ENCODE measurements at regions not wholly inside any gene's neighbourhood (a gene's known extent, or its start where the extent isn't known, plus 50 kb on each side); places are given as distances from the start of the nearest gene placed in this dataset.
"Not testable (repeated sequence)": the region's sequence is repeated elsewhere in the genome, so short reads cannot be mapped to it uniquely, and the experiment has no call there.

DNA sequence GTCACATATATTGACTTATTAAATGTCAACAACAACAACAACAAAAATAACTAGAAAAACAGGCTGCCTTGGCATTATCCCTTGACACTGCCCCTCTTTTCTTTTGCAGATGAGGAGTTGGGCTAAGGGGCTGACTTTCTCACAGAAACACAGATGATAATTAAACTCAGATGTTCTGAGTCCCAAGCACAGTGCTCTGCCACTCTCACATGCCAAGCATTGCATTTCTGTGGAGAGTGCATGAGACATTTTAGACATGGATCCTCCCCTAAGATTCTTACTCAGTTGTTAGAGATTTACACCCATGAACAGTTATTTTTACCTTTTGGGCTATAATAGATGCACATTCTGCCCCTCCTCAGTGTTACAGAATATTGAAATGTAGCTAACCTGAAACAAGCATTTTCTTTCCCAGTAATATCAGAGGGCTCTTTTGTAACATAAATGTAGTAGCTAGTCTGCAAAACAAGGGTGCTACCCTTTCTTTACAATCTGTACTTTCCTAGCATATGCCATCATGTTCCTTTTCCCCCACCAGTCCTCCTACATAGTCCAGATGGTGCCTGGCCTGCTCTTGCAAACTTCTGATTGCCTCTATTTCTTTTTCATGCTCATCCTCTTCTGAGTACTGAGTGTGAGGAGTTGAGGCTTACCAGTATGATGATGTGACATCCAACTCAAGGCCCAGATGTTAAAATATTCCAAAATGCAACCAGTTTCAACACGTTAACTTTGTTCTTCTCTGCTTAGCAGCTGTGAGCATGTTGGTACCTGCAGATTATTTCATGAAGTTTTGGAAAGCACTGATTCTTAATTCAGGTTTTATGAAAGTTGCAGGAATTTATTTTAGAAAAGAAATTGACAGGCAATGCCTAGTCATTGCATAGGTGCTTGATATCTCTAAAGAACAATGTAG, 125.0 kb upstream of the ATP2B1 start:
- no peak for DNase-seq

DNA sequence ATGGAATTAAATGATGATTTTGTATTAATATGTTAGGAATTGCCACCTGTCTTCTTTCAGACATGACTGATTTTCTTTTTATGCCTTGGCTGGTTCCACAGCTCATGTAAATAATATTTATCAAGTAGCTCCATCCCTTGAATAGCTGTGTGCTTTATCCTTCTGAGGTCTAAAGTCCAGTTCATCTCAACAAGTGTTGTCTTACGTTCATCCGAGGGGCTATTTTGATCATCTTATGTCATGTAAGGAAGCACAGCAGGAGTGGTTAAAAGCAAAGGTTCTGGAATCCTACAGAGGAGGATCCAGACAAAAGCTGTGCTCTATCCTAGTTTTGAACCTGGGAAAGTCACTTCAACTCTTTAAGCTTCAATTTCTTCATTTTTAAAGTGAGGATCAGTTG, 123.7 kb upstream of the ATP2B1 start:
- DNase-seq, result no peak

DNA sequence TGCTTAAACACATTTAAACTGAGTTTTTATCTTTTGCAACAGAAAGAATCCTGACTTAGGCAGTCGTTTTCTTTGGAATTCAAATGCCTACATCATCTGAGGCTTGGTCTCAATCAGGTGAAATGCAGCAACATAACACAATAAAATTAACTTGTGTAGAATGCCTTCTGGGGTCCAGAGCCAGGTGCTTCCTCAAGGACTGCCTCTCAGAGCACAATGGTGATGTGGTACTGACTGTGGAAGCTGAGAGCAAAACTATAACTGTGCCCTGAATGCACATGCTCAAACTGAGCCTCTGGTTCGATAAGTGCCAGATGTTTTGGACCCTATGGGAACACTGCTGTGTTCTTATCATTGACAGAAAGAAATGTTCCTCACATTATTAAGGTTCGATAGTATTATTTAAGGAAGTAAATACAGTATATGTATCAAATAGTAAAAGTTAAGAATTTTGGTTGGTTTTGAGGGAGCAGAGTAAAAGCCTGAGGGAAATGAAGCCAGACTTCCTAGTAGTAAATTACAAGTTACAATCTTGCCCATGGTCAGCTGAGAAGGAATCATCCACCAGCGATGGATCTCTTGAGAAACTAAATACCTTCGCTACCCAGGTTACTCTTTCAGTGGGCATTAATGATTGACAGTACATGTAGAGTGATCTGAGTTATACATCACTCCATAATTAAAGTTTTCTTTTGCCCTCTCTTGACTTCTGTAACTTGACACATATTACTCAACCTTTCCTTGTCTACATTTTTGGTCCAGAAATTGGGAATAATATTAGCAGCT, 122.9 kb upstream of the ATP2B1 start:
- DNase-seq, result no peak

DNA sequence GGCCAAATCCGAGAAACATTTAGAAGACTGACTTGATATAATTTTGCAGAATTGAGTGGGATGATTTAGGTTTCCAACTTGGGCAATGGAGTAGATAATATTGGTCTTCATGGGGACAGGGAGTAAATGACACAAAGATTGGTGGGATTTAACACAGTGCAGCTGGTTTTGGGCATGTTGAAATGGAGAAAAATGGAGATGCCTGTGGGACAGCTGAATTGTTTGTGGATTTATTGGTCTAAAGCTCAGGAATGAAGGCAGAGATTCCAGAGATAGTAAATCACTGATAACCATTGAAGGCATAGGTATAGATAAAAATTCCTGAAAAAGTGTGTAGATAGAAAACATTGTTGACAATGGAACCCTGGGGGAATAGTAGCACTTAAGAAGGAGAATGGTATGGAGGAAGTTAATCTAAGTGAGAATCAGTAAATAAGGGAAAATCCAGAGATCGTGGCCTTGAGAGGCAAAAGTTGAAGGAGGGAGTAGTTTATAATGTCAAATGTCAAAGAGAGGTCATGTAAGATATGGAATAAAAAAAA, 120.9 kb upstream of the ATP2B1 start:
- no peak for DNase-seq

DNA sequence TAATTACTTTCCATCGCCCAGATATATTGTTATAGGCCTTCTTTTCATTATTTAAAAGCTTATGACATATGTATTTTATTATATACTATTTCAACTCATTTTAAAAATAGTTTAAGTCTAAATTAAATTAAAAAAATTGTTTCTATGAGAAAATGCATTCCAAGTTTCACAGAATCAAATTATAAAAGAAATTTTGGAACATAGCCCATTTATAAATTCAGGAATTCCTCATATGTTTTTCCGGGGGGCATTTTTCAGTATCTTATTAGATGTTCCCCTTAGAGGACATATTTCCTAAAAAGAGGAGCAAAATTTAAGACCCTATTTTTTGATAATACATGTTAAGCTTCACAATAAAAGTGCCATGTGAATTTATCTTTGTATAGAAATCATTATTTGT, 119.9 kb upstream of the ATP2B1 start:
- no peak for DNase-seq

DNA sequence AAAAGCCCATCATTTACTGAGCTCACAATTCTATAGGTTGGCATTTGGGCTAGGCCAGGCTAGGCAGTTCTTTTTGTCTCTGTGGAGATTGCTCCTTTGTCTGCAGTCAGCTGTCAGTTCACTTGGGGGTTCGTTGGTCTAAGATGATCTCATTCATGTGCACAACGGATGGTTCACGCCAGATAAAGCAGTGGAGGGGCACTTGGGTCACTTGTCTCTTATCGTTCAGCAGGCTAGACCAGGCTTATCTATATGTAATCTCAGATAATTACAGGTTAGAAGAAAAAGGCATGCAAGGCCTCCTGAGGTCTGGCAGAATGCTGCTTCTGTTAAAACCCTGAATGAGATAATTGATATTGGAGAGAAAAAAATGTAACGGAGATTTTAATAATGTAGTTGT, 119.0 kb upstream of the ATP2B1 start:
- no peak for DNase-seq

DNA sequence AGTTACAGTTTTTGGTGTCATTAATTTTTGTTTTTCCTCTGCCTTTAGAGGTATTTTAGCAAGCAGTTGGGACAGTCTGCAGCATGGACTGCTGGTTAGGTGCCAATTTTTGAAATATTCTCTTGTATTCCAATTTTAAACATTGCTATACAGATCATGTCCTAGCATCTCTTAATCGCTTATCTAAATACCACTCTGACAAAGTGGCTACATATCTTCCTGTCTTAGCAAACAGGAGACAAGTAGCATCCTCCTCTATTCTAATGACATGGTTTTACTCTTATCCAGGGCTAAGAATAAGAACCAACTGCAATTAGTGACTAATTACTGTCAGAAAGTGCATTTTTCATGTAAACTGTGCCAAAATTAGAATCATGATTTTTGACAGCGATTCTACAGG, 117.8 kb upstream of the ATP2B1 start:
- DNase-seq, result no peak

DNA sequence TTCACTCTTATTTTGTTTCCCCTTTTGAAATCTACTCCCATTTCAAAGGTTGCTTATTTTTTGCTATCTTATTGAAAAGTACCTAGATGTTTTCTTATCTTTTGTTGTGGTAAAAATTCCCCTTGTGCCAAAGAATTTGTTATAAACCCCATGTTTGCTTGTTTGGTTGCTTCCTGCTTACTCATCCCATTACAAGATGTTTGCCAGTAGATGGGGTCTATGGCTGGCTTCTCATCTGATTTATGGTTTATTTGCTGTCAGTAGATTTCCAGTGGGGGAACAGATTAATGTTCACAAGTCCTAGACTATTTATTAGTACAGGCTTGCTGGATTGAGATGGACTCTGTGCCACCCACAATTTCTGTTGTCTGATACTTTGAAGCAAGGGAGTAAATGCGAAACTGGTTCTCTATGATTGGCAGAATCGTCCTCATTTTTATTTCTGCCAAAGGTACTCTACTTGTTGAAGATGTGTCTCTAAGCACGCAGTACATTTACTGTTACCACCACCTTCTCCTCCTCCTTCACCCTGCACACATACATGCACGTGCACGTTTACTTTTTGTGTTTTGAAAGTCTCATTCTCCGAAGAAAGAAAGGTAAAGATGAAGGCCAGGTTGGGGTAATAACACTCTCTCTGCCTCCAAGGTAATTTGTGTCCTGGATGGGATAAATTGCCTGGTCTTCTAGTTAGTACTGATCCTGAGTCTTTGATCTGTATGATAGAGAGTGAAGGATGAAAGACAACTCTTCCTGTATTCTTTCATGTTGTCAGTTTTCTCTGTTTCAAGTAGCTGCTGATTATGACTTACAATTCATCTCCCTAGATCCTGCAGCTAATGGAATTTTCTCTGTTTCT, 117.2 kb upstream of the ATP2B1 start:
- DNase-seq, result no peak

DNA sequence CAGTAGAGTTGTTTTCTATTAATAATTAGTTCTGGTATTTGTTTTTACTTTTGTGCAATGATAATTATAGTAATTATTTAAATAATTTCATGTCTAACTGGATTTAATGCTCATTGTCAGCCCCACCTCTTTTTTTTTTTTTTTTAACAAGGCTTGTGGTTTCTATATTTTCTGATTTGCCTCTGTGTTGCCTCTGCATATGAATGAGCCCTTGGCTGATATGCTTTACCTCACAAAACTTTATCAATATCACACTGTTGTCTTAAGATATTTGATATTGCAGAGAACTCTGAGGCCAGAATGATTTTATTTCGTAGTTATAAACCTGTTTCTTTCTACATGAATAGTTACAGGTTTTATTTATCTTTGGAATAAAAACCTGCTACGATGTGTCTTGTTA, 116.2 kb upstream of the ATP2B1 start:
- DNase-seq, result no peak

DNA sequence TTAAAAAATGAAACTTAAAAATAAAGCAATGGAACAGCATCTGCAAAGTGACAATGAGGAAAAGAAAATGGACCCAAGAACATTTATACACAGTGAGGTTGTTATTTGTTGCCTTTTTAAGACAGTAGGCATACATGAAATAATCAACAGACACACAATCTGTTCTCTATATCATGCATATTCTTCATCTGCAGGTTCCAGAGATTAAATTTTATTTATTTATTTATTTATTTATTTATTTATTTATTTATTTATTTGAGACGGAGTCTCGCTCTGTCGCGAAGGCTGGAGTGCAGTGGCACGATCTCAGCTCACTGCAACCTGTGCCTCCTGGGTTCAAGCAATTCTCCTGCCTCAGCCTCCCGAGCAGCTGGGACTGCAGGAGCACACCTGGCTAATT, 114.4 kb upstream of the ATP2B1 start:
- DNase-seq, result not testable (repeated sequence)

DNA sequence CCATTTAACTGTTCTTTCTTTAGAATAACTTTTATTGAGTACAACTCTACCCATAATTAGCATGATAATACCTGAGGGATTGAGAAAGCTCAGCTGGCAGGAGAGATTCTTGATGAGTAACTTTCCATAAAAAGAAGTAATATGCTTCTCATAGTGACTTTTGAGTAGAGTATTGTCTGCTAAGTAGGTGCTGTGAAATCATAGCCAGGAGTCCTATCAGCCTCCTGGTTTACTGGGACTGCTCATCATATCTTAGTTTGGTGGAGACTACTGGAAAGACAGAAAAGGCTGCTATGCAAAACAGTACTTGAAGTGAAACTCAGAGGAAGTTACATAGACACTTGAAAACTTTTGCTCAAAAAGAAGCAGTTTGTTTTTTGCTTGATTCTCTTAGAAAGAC, 113.3 kb upstream of the ATP2B1 start:
- no peak for DNase-seq

DNA sequence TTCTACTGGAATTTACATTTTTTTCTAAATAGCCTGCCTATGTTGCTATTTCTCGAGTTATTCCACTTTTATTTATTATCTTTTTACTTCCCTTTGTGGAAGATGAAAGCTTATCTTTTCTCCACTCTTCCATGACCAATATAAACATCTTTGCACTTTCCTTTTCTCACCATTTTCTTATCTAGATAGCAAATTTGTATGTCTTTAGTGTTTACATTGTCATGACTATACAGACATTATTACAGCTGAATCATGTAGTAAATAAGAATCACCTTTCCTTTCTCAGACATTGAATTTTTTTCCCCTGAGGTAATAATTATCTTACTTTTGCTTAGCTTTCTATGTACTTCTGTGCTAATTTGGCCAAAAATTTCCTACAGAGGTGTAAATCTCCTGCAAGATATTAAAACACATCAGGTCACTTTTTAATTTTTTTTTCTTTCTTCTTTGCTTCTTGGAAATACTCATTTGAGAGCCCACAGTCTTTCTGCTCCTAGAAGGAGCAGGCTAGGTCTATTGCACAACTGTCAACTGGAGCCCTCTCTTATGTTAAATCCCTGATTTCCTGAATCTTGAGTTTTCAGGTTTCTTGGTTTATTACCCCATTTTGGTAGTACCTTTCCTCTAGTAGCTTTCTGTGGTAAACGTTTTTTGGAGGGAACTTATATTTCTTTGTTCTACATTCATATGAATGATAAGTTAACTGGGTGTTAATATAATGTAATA, 109.0 kb upstream of the ATP2B1 start:
- DNase-seq, result no peak

DNA sequence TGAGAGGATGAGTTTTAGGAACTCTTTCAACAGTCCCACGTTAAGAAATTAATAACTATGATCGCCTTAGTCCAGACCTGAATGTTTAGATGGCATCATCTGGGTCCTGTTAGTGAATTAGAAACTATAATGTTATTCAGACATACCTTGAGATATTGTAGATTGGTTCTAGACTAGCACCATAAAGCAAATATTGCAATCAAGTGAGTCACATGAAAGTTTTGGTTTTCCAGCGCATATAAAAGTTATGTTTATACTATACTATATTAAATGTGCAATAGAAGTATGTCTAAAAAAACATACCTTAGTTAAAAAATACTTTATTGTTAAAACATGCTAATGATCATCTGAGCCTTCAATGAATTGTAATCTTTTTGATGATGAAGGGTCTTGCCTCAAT, 106.6 kb upstream of the ATP2B1 start:
- DNase-seq, result no peak

DNA sequence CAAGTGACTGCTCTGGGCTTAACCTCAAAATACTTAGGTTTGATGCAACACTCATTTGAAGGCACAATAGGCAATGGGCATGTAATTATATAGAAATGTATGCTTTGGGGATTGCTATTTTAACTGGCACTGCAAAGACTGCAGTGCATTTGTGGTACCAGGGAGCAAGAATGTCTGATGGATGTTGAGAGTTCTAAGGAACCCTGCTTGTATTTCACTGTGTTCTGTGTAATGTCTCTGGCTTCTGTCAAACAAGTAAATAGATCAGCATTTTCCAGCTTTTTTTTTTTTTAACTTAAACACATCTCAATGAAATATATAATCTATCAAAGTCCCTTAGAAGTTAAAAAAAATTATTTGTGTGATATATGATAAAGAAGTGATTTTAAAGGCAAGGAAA, 94.8 kb upstream of the ATP2B1 start:
- DNase-seq, result no peak

DNA sequence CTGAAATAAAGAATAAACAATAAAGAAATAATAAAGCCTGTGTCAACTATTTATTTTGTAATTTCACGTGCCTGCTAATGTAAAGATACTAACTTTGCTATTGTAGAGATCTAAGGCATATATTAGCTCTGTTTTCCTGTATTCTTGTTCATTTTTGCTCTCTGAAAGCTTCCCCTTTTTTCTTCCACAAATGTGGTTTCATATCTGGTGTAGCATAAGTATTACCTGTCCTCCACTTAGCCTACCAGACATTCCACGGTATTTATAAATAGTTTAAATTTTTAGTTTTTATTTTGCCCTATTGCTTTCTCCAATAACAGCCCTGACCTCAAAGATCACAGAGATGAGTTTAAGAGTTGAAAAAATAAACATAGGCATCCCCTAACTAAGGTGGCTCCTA, 92.6 kb upstream of the ATP2B1 start:
- no peak for DNase-seq

DNA sequence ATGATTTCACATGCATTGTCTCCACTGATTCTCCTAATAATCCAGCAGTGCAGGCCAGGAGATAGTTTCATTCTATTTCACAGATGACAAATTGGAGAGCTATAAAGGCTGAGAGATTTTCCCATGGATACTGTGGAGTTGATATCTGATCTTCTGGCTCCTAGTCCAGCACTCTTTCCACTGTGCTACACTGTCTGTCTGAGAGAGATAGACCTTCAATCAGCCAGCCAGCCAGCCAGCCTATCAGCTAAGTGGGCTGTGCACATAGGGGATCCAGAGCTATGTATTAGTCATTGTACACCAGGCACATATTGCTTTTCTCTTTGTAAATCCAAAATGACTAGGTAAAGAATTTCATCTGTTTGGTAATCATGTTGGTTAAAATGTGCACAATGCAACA, 91.8 kb upstream of the ATP2B1 start:
- no peak for DNase-seq

DNA sequence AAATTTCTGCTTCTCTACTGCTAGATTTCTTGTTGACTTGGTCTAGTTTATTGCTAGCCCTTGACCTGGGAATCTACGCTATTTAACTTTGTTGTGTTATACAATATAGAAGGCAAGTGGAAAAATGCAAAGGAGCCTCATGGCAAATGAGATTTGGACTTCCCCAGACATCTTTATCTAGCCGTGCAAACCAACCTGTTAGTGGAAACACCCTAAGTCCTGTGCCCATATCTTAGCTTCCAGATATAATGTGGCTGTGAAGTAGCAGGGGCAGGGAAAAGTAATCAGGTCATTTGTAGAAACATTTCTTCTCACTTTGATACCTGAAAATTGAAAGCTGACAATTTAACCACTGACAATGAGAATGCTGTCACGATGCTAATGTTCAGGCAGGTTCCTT, 90.7 kb upstream of the ATP2B1 start:
- no peak for DNase-seq

DNA sequence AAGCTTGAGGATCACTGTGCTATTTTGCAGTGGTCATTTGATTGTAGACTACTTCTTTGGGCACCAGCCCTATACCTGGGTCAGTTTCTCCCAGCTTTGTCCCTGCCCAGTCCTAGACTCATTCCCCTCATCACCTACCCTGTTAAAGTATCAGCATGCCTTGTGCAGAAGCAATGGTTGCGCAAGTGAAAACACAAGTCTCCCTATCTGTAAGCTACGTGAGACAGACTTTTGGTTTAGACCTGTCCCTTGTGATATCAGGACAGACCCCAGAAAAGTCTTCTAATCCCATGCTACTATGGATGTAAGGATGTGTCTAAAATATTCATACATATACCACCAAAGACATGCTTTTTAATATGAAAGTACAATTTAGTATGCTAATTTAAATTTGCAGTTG, 88.8 kb upstream of the ATP2B1 start:
- no peak for DNase-seq

DNA sequence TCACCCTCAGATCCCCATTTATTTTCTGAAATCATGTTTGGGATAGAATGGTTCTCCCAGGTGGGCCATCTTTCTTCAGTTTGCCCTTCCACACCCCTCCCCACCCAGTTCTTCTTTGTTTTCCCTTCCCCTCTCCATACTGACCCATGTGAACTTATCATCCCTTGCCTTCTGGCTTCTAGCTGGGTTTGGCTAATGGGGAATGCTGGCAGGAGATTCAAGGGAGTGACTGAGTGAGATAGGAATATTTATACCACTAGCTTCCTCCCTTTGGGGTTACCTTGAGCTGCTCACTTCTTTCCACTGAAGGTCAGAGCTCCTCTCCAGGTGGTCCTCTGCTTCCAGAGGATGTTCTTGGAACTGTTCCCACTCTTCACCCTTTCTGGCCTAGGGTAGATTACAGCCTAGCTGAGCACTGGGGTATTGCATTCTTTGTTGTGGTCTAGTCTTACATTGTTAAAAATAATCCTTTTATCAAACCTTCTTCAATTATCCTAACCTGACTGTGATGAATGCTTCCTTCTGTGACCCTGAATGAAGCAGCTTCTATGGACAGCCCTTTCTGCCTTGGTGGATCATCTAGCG, 88.3 kb upstream of the ATP2B1 start:
- DNase-seq, result no peak

DNA sequence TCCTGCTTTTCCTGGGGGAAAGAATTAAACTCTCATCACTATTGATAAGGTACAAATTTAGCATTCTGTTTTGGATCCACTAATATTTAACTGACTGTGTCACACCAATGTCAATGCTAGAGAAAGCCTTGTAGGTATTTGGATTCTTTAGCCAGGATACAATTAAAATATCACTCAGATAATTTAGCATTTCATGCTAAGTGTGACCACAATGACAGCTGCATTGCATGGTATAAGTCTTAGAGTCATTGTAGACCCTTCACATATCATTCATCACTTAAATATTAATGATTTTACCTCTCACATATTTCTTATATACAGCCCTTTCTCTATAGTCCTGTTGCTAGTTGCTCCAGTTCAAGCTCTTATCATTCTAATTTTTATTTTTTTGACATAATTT, 85.3 kb upstream of the ATP2B1 start:
- DNase-seq, result no peak

DNA sequence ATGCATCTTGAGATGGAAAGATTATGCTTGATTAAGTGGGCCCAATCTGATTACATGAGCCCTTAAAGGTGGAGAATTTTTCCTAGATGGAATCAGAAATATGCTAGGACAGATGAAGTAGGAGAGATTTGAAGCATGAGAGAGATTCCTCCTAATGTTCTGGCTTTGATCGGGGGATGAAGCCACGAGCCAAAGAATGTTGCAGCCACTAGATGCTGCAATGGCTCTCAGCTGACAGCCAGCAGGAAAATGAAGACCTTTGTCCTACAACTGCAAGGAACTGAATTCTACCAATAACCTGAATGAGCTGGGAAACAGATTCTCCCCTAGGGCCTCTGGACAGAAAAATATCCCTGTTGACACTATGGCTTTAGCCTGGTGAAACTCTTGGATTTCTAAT, 82.6 kb upstream of the ATP2B1 start:
- no peak for DNase-seq

DNA sequence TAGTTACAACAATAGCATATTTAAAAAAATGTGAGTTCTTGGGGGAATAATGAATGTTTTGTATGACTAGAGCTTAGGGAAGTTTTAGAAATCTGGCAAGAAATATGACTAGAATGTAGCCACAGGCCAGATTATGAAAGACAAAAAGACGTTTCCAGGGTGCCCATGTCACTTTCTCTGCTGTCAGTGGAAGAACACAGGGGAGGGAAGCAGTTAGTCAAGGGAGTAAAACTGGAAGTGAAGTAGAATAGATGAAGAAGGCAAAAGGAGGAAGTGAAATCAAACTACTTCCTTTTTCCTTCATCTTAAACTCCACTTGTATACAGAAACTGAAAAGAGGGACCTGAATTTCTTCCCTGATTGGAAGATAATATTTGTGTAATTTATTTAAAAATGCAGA, 81.2 kb upstream of the ATP2B1 start:
- no peak for DNase-seq

All from activated naive CD4-positive, alpha-beta T cell (primary cell).